Glomerular visceral epithelial cell (primary cell): ENCODE measurements at regions not wholly inside any gene's neighbourhood (a gene's known extent, or its start where the extent isn't known, plus 50 kb on each side); places are given as distances from the start of the nearest gene placed in this dataset.

ENCODE experiments used
- DNase-seq: peaks from one replicate; pipeline ENCODE4 v3.0.0-alpha.2; 2016; ENCODE audit errors: extremely low spot score

DNA sequence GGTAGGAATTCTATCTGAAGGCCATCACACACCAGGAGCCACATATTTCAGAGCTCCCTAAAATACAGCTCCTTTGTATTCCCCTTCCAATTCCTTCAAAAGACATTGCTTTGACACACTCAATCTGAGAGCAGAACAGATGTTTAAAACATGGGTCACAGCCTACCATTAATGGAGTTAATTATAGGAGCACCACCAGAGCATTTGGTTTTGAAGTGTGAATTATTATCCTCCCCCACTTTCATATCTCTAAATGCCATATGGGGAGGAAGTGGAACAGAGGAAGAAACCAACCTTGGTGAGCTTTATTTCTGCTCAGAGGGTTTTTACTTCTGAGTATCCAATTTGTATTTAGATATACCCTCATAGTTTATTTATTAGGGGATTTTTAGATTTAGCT, 50.7 kb upstream of the TNFRSF21 start:
- DNase-seq = no peak

DNA sequence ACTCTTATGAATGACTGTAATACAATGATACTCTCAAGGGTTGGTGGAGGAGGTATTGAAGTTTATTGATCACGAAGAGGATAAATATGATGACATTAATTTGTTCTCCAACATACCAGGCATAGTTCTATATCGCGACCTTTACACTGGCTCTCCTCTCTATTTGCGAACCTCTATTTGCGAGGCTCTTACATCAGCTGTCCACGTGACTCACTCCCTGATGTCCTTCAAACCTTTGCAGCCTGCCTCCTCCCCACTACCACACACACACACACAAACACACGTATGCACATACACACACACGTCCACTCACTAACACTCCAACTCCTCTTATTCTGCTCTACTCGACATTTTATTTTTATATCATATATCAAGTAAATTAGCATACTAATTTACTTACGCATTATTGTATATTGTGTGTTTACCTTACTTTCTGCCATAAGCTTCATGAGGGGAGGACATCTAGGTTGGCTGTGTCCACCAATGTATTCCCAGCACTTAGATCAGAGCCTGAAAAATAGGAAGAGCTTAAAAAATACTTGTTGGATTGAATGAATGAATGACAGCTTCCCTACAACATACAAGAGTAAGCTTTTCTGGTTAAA, 53.3 kb upstream of the TNFRSF21 start:
- DNase-seq = no peak

DNA sequence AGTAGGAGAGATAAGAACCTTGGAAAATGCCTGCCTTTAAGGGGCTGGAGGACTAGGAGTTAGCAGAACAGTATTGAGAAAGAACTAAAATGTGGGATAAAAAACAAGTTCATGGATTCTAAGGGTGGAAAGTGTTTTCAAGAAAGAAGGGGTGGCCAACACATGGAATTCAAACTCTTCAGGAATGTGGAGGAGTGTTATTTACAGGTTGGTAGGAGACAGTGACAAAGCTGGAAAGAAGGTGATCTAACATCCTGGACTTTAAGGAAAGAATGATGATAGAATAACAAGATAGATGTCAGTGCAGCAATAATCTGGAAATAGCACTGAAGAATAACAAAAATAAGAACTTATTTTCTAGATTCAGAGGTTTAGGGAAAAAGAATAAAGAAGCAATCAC, 54.0 kb upstream of the TNFRSF21 start:
- no peak for DNase-seq

DNA sequence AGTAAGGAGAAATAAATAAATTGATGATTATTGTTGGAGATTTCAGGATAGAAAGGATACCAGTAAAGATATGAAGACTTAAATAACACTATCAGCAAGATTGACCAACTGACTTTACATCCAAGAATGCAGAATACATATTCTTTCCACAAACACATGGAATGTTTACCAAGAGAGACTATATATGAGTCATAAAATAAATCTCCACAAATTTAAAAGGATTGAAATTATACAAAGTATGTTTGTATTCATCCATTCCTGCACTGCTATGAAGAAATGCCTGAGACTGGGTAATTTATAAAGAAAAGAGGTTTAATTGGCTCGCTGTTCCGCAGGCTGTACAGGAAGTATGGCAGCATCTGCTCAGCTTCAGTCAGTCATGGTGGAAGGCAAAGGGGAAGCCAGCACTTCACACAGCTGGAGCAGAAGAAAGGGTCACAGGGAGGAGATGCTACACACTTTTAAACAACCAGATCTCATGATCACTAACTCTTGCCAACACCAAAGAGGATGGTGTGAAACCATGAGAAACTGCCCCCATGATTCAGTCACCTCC, 56.7 kb upstream of the TNFRSF21 start:
- no peak for DNase-seq

DNA sequence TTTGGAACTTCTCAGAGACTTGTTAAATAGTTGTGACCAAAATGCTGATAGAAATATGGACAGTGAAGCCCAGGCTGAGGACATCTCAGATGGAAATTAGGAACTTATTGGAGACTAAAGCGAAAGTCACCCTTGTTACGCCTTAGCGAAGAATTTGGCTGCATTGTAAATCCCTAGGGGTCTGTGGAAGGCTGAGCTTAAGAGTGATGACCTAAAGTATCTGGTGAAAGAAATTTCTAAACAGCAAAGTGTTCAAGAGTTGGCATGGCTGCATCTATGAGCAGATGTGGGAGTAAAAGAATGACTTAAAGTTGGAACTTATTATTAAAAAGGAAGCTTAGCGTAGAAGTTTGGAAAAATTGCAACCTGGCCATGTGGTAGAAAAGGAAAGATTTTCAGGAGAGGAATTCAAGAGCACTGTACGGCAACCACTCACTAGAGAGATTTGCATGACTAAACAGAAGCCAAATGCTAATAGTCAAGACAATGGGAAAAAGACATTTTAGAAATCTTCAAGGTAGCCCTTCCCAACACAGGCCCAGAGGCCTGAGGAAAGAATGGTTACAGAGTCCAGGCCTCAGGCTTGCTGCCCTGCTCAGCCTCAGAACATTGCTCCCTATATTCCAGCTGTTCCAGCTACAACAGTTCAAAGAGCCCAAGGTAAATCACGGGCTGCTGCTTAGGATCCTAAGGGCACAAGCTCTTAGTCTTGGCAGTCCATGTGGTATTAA, 61.6 kb upstream of the TNFRSF21 start:
- DNase-seq = no peak

DNA sequence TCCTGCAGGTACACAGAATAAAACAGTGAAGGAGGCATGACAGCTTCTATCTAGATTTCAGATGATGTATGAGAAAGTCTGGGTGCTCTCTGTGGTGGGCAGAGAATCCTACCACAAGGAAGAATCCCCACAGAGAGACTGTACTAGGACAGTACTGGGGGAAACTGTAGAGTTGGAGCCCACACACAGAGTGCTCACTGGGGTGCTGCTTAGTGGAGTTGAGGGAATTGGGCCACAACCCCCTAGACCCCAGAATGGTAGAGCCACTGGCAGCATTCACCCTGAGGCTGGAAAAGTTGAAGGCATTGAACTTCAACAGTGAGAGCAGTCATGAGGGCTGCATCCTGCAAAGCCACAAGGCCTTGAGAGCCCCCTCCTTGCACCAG, 62.2 kb upstream of the TNFRSF21 start:
- no peak for DNase-seq

DNA sequence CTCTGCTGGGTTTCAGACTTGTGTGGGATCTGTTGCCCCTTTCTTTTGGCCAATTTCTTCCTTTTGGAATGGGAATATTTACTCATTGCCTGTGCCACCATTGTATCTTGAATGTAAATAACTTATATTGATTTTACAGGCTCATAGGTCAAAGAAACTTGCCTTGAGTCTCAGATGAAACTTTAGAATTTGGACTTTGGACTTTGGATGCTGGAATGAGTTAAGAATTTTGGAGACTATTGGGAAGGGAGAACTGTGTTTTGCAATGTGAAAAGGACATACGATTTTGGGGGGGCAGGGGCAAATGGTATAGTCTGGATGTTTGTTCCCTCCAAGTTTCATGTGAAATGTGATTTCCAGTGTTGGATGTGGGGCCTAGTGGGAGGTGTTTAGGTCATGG, 62.6 kb upstream of the TNFRSF21 start:
- no peak for DNase-seq

DNA sequence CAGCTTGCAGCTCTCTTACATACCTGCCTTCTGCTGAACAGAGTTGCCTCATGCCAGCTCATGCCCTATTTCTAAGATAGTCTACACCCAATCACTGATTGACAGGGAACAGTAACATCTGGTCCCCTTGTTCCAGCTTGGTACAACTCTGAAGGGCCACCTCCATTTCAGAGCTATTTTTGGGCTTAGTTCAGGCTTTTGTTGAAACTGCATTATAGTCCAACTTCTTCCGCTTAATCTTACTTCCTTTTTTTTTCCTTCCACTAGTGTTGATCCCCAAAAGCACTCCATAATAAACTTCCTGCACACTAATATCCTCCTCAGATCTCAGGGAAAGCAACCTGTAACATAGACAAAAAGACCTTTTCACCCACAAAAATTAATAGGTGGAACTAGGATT, 65.7 kb upstream of the TNFRSF21 start:
- DNase-seq = no peak

DNA sequence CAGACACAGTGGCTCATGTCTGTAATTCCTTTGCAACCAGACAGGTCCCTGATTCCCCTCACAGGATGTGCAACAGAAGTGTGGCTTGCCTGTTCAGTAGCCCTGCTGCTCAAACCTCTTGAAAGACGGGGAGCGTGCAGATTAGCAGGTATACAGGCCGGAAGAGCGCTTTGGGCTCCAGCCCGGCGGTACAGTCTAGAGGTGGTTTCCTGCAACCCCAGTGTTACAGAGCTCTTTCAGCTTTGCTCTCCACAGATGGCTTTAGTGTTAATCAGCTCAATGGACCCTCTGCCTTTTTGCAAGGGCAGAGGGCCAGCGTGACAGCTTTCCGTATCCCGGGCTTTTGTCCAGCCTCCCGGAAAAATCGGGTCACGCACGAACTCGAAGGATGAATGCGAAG, 67.2 kb upstream of the TNFRSF21 start:
- DNase-seq = no peak

DNA sequence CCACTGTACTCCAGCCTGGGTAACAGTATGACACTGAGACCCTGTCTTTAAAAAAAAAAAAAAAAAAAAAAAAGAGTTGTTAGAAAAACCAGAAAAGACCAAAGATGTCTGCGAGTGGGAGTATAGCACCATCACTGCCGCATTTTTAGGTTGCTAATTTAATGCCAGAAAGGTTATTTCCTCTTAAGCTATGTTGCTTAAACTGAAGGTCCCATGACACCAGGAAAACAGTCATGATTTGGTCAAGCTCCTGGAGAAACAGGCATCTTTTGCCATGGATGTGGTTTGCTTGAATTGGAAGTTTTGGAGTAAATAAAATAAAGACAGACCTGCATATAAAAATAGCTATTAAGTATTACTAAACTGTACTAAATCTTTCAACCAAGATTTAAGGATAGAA, 68.3 kb upstream of the TNFRSF21 start:
- DNase-seq = no peak

DNA sequence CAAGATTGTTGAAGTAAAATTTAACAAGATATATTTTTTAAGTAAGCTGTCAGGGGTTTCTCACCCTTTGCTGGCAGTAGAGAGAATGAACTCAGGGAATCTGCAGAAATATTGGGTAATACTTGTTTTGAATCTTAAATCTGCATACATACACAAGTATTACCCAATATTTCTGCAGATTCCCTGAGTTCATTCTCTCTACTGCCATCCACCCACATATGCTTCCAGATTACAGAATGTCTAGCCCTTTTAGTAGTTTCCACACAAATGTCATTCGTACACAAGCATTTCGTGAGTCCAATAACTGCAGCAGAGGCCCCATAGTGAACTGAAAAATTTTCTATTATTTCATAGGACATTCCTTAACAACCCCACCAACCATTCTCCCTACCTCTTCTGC, 69.6 kb upstream of the TNFRSF21 start:
- no peak for DNase-seq

DNA sequence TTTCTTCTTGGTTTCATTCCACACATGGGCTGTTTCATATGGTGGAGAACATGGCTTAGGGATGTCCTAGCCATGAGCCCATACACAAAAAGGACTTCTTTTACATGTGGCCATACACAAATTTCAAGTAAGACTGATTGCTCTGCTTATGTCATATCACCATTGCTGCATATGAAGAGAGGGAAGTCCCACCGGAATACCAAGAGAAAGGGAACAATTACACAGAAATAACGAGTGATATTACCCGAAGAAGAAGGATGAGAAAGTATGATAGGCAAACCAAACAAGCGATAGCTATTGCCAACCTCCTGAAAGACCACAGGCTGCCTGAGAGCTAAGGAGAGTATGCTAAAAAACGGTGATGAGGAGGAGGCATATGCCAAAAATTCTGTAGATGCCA, 70.5 kb upstream of the TNFRSF21 start:
- DNase-seq = no peak

DNA sequence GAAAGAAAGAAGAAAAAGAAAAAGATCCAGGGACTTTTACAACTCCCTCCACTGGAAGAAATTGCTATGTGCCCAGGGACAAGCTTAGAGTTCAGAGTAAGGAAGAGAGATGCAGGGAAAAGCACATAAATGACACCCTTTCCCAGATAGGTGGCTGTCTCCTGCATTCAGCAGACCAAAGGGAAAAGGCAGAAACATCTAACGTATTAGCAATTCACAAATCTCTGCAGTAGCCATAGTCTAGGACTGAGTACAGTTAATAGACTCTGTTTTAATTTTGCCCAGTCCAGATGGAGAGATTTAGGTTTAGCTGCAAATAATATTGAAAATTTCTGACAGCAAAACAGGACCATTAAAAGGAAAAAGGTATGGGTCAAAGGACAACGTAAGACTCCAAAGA, 71.3 kb upstream of the TNFRSF21 start:
- DNase-seq = no peak

DNA sequence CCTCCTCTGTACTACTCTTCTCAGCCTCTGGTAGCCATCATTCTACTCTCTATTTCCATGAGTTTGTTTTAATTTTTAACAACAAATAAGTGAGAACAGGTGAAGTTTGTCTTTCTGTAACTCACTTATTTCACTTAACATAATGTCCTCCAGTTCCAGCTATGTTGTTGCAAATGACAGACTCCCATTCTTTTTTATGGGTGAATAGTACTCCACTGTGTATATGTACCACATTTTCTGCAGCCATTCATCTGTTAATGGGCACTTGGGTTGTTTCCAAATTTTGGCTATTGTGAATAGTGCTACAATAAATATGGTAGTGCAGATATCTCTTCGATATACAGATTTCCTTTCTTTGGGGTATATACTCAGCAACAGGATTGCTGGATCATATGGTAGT, 73.7 kb upstream of the TNFRSF21 start:
- DNase-seq = no peak

DNA sequence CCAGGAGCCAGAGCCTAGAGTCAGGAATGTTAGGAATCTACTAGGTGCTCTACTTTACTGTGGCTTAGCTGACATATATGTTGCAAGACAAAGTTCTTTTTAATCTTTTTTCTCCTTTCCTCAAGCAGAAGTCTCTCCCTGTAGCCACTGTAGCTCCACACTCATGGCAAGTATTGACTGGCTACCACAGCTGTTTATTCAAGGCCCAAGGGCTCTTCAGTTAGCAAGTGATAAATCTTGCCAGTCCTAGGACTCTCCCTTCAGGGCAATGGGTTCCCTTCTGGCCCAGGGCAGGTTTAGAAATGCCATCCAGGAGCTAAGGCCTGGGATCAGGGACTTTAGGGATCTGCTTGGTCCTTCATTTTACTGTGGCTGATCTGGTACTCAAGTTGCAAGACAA, 82.0 kb upstream of the TNFRSF21 start:
- no peak for DNase-seq

DNA sequence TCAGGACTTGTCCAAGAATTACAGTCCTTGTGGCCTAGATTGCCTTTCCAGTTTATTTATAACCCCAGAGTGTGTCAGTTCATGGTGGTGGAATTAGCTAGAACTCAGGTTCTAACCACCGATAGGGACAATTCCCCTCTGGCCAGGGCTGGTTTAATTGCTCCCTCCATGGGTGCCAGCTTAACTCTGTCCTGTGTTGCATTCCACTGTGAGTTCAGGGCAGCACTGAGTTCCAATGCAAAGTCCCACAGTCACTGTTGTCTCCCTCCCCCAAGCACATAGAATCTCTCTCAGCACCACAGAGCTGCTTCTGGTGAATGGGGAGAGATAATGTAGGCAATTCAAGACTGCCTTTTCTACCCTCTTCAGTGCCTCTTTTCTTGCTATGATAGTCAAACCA, 82.5 kb upstream of the TNFRSF21 start:
- no peak for DNase-seq

DNA sequence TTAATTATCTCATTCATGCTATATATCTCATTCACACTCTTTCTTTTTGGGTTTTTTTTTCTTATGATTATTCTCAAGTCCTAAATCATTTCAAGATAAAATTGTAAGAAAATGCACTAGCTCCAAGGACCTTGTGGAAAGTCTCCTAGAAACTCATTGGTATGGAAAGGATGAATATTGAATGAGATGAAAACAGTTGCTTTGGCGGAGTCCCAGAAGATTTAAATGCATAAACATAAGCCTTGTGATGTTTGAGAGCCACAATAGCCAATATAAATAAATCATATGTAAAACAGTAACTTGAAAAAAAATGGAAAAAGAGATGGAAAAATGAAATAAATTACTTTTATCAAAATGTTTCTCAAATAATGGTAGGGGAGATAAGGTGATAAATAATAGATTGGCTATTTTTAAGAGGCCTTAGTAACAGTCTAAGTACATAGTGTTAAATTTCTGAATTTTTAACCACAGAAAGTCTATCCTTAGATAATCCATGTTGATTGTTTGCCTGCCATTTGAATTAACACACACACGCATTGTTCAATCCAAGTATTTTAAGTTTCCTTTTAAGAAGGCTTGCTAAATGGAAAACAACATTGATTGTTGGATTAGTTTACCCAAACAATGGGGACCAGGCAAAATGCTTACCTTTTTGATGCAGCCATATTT, 81.1 kb upstream of the CD2AP start:
- no peak for DNase-seq

DNA sequence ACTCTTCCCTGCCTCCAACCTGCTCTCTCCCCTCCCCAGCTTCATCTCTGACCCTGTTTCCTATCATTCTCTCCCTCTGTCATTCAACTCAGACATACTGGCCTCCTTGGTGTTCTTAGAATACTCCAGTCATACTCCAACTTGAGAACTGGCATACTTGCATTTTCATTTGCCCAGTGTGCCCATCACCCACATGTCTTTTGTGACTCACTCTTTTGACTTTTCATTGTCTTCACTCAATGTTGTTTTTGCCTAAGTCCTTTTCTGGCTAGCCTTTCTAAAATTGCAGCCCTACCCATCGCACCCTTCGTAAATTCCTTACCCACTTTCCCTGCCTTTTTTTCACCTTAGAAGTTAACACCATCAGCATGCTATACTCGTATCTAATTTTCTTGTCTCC, 77.0 kb upstream of the CD2AP start:
- no peak for DNase-seq

DNA sequence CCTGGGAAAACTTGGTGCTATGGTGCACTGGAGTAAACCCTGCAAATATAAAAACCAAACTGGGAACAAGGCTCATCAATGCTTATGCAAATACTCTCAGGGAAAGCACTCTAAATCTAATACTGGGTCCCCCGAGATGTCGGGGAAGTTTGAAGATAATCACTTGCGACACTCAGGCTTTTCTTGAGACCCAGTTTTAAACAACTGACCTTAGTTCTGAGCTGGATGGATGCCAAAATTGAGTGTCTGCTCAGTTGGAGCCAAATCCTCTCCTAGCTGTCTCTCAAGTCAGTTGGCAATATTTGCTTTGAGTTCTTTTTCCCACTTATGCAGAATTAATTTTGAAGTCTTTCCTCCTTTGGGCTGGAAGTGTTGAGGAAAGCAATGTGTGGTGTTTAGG, 75.5 kb upstream of the CD2AP start:
- no peak for DNase-seq

DNA sequence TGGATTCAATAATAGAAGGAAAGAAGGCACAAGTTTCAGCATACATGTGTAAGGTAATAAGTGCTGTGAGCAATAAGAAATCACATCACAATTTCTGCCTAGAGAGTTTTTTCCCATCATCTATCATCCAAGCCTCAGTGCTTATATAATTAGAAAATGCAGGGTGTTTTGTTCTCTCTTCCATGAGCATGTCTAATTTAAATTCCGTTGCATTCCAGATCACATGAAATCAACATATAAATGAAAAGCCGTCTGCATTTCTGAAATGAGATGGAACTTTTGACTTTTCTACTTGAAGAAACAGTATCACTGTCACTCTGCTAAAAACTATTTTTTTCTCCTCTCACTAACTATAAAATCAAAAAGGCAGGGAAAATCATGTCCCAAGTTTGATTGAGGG, 74.5 kb upstream of the CD2AP start:
- no peak for DNase-seq

DNA sequence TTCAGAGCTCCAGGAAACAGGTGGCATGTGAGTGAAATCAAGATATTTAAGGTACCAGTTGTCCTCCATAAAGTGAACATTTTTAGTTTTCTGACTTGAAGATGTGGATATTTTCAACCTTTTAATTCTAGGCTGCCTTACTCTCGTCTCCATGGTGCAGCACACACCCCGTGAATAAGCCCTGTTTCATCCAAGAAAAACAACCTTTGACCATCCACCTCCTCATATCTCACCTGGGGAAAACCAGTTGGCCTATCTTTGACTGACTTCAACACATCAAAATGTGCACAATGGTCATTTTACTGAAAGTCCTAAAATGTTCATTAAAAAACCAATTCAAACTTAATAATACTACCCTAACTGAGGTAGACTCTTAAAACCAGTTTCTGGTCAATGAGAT, 73.8 kb upstream of the CD2AP start:
- DNase-seq = no peak

DNA sequence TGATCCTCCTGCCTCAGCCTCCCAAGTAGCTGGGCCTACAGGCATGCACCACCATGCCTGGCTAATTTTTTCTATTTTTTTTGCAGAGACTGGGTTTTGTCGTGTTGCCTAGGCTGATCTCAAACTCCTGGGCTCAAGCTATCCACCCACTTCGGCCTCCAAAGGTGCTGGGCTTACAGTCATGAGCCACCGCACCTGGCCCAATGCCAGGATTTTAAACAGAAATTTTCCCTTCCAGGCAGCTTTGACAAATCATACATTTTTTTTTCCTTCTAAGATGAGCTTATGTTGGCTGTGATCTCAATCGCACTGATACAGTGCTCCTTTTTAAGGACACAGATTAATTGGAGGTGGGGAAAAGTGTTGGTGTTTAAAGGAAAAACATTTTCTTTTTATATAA, 73.2 kb upstream of the CD2AP start:
- DNase-seq = peak; percentile 24

DNA sequence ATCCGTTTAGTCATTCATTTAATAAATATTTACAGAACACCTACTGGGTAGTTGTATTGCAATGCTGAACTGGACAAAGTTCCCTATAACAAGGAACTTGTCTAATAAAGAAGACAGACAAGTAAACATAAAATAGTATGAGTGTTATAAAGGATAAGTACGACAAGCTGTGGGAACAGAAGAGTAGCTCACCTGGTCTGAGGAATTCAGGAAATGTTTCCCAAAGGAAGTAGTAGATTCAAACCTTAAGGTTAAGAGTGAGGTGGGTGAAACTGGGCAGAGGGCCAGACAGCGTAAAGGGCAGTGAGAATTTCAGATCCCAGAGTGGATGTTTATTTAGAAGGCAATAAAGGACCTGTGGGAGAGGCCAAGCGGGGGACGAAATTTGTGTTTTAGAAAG, 72.3 kb upstream of the CD2AP start:
- peak; percentile 16 for DNase-seq
